Urinary bladder (tissue), 3 donors: ENCODE measurements at regions not wholly inside any gene's neighbourhood (a gene's known extent, or its start where the extent isn't known, plus 50 kb on each side); places are given as distances from the start of the nearest gene placed in this dataset.

ENCODE experiments used
- DNase-seq: peaks from one replicate; pipeline ENCODE4 v3.0.0-alpha.2; 2015; ENCODE audit errors: extremely low spot score
- H3K27ac ChIP-seq: one replicate; pipeline ENCODE4 v1.5.1; 2013; ENCODE audit warnings: low read depth, mild to moderate bottlenecking, moderate library complexity
- H3K36me3 ChIP-seq: one replicate; pipeline ENCODE4 v1.6.1; 2013; ENCODE audit warnings: mild to moderate bottlenecking, moderate library complexity; ENCODE audit not compliant: insufficient read depth
- H3K4me1 ChIP-seq: one replicate; pipeline ENCODE4 v1.6.1; 2013; ENCODE audit warnings: mild to moderate bottlenecking, moderate library complexity; ENCODE audit not compliant: insufficient read depth
- H3K4me3 ChIP-seq: one replicate; pipeline ENCODE4 v1.5.1; 2013; ENCODE audit warnings: low read depth, low read length
- WGBS: extraction: QIAGEN DNeasy Blood & Tissue Kit; methylation state at CpG from one replicate; pipeline ENCODE4 v1.1.7; 2013; 5-methylcytosine and 5-hydroxymethylcytosine counted together
- donor health status: healthy with polysubstance abuse.
- donor health status: healthy.

DNA sequence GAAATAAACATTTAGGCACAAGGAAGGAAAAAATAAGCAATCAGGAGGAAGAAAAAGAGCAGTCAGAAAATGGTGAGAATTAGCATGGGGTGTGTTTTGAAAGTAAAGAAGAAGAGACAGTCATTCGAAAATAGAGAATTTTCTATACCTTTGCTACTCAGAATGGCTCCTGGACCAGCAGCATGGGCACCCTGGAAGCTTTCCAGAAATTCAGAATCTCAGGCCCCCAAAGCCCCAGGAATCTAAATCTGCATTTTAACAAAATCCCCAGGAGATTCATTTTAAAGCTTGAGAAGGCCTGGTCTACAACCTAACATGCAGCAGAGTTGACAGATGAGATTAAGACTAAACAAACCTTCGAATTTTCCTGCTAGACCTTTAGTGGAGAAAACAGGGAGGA, 131.2 kb upstream of the HDAC9 start:
- H3K4me1 ChIP-seq = no peaks in the 10 kb centered on the region
- H3K36me3 ChIP-seq = no peaks in the 10 kb centered on the region
- H3K27ac ChIP-seq = no peak overlapping the region
- WGBS = 78% methylated on average over 2 of the region's 2 CpGs
- no peak for DNase-seq
- no peak overlapping the region for H3K4me3 ChIP-seq

- no peaks in the 10 kb centered on the region for H3K36me3 ChIP-seq
- 91% methylated on average over 1 of the region's 1 CpG for WGBS
- H3K4me1 ChIP-seq = no peaks in the 10 kb centered on the region
- H3K4me3 ChIP-seq = no peak overlapping the region
- DNase-seq = no peak
- no peak overlapping the region for H3K27ac ChIP-seq
These were observed 129.2 kb upstream of the HDAC9 start for GRCh38 chr7:18366394-18366793.

DNA sequence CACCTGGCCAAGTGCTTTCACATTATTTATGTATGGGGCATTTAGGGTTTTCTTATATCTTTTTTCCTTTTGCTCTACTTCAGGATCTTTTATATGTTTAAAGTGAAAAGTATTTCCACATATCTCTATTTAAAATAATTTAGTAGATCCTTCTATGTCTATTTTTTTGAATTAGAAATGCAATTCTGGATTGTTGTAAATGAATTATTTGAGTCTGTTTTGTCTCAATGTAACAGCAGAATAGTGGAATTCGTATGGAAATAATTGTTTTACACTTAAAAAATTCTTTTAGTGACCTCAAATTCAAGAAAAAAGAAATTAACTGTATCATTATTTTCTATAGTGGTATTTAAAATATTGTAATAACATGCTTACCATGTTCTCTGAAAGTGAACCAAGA, 126.5 kb upstream of the HDAC9 start:
- H3K36me3 ChIP-seq = no peaks in the 10 kb centered on the region
- WGBS = 89% methylated on average over 1 of the region's 1 CpG
- H3K4me1 ChIP-seq = no peaks in the 10 kb centered on the region
- no peak overlapping the region for H3K27ac ChIP-seq
- DNase-seq = no peak
- H3K4me3 ChIP-seq = no peak overlapping the region

DNA sequence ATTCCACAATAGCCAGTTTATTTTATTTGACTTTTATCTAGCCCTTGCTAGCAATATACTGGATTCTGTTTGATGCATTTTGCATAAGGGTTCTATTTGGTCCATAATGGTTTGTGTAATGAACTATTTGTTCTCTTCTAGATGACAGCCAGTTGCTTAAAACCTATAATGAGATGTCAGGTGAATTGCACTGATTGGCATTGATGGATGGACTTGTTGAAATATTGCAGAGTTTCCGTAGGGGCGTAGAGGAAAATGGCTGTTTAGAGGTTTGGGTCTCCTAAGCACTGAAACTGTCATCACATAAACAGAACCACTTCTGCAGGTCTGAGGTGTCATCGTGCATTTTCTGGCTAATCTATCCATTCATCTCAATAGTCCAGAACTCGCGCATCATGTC, 124.9 kb upstream of the HDAC9 start:
- DNase-seq = no peak
- Histone ChIP-seq H3K27ac (no peak overlapping the region), H3K36me3 (no peaks in the 10 kb centered on the region), H3K4me1 (no peaks in the 10 kb centered on the region), H3K4me3 (no peak overlapping the region)
- WGBS = 92% methylated on average over 5 of the region's 5 CpGs

- Histone ChIP-seq H3K4me1 (no peaks in the 10 kb centered on the region), H3K27ac (no peak overlapping the region), H3K36me3 (no peaks in the 10 kb centered on the region), H3K4me3 (no peak overlapping the region)
- 74% methylated on average over 2 of the region's 2 CpGs for WGBS
- no peak for DNase-seq
These were observed 116.5 kb upstream of the HDAC9 start for GRCh38 chr7:18378989-18379605.

- no peaks in the 10 kb centered on the region for H3K4me1 ChIP-seq
- 90% methylated on average over 1 of the region's 1 CpG for WGBS
These were observed 110.9 kb upstream of the HDAC9 start for GRCh38 chr7:18384491-18385143.

DNA sequence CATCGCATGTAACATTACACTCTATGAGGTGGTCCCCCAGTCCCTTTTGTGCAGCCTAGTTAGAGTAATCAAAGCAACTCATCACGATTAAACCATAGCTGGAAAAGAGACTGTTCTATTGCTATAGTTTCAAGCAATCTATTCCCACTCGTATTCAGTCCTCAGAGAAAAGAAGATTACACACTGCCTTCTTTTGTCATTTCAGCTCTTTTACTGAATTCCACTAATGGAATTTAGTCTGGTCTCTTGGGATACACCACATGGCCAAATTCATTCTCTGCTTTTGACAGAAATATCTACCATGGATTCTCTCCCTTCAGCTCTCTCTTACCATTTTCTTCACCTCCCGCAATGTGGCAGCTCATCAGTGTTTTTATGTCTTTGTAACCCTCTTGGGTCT, 108.9 kb upstream of the HDAC9 start:
- H3K4me1 ChIP-seq = no peaks in the 10 kb centered on the region
- H3K27ac ChIP-seq = no peak overlapping the region
- no peaks in the 10 kb centered on the region for H3K36me3 ChIP-seq
- no peak for DNase-seq
- WGBS = 90% methylated on average over 4 of the region's 4 CpGs
- no peak overlapping the region for H3K4me3 ChIP-seq

More at GRCh38 chr7:18384491-18385143, 110.9 kb upstream of the HDAC9 start:
- H3K36me3 ChIP-seq = no peaks in the 10 kb centered on the region
- no peak overlapping the region for H3K4me3 ChIP-seq
- H3K27ac ChIP-seq = no peak overlapping the region
- DNase-seq = no peak

GRCh38 chr7:18387191-18387735, 108.3 kb upstream of the HDAC9 start:
- 78% methylated on average over 2 of the region's 2 CpGs for WGBS
- Histone ChIP-seq H3K27ac (no peak overlapping the region), H3K36me3 (no peaks in the 10 kb centered on the region), H3K4me3 (no peak overlapping the region), H3K4me1 (no peaks in the 10 kb centered on the region)
- DNase-seq = no peak

DNA sequence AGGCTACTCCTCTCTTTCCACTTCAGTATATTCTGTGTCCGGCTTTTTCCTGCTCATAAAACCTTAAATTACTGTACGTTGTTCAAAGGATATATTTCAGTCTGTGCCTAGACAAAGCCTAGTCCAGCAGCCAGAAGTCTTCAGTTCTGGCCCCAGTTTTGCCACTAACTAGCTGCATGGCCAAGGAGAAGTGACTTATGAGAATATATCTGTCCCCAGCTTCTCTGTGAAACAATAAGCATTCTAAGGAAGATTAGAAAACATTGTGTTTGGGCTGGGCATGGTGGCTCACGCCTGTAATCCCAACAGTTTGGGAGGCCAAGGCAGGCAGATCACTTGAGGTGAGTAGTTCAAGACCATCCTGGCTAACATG, 105.0 kb upstream of the HDAC9 start:
- no peak for DNase-seq
- Histone ChIP-seq H3K4me3 (no peak overlapping the region), H3K4me1 (no peaks in the 10 kb centered on the region), H3K36me3 (no peaks in the 10 kb centered on the region), H3K27ac (no peak overlapping the region)
- WGBS = 45% methylated on average over 3 of the region's 3 CpGs

GRCh38 chr7:18393465-18394118, 102.0 kb upstream of the HDAC9 start:
- no peak overlapping the region for H3K27ac ChIP-seq
- 66% methylated on average over 4 of the region's 4 CpGs for WGBS

DNA sequence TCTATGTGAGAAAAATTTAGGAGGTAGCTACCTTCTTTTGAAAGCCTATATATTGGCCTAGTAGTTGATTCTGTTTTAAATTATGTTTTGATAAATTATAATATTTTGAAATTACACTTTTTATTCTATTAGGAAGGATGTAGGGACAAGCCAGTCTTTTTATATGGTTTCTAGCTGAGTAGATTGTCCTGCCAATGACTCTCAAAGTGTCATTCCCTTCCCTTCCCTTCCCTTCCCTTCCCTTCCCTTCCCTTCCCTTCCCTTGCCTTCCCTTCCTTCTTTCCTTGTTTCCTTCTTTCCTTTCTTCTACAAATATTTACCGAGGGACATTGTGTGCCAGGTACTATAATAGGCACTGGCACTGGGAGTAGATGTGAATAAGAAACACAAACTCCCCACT, 99.7 kb upstream of the HDAC9 start:
- Histone ChIP-seq H3K4me1 (no peaks in the 10 kb centered on the region), H3K36me3 (no peaks in the 10 kb centered on the region), H3K27ac (no peak overlapping the region), H3K4me3 (no peak overlapping the region)
- WGBS = 81% methylated on average over 1 of the region's 1 CpG
- DNase-seq = no peak

More at GRCh38 chr7:18393465-18394118, 102.0 kb upstream of the HDAC9 start:
- H3K4me3 ChIP-seq = no peak overlapping the region
- DNase-seq = no peak
- no peaks in the 10 kb centered on the region for H3K36me3 ChIP-seq
- H3K4me1 ChIP-seq = no peaks in the 10 kb centered on the region

DNA sequence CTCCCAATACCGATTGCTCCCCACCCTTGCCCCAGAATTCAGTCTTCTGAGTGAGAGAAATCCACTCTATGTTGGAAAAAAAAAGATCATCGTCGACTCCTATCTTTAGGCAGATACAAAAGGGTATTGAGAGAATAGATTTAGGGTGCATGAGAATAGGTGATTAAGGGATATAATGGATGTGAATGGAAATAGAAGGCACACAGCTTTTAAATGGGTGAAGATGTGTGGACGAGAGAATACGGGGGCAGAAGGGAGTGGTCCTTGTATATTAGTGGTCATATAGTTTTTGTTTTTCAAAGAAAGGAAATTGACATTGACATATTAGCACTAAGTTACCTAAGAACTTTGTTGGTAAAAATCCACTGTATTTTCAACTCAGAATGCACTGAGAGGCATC, 98.6 kb upstream of the HDAC9 start:
- H3K36me3 ChIP-seq = no peaks in the 10 kb centered on the region
- no peaks in the 10 kb centered on the region for H3K4me1 ChIP-seq
- DNase-seq = no peak
- no peak overlapping the region for H3K27ac ChIP-seq
- H3K4me3 ChIP-seq = no peak overlapping the region
- 80% methylated on average over 5 of the region's 5 CpGs for WGBS

DNA sequence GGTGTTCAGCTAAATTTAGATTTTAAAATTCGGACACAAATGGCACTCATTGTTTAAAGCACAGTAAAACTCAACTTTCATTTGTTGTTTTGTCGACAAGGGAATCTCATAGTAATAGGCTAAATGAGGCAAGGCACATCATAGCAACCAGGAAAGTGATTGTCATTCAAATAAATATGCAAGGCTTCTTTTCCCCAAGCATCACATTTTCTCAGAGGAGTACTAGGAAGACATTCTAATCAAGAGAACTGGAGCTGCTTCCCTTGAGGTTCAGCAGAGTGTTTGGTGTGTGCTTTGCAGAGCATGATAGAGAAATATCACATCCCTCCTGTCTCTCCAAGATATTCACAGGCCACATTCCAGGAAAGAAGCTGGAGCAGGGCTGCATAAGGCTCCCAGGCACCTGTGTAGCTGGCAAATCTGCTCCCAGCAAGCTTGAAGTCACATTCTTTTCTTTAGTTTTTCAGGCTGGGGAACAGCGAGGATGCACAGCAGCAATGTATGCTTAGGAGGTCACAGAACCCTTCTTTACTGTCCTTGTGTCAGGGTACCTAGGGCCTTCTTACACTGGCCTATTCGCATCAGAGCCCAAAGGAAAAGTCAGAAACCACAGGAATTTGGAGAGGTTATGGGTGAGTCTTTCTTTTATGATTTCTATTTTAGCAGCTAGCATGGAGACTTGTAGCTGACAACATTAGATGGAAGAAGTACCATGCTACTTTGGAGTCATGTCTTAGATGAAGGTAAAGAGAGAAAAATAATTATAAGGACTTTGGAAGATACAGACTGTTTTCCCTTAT, 95.9 kb upstream of the HDAC9 start:
- H3K36me3 ChIP-seq = no peaks in the 10 kb centered on the region
- WGBS = 91% methylated on average over 4 of the region's 4 CpGs
- no peak for DNase-seq
- H3K4me1 ChIP-seq = no peaks in the 10 kb centered on the region
- H3K27ac ChIP-seq = no peak overlapping the region
- no peak overlapping the region for H3K4me3 ChIP-seq
